RWPE1 (cell line): ENCODE measurements at regions not wholly inside any gene's neighbourhood (a gene's known extent, or its start where the extent isn't known, plus 50 kb on each side); places are given as distances from the start of the nearest gene placed in this dataset.
A peak's percentile ranks its signal among the peaks of the same experiment; 100 is the strongest.
"Not testable (repeated sequence)": the region's sequence is repeated elsewhere in the genome, so short reads cannot be mapped to it uniquely, and the experiment has no call there.

Experiments
- CTCF ChIA-PET: fragments of 350-600 bp; sonication (Branson Sonifier 250); formaldehyde crosslinking; extraction: SDS; loops from one replicate; lab custom pipeline; 2021; lab: Yijun Ruan, JAX
- POLR2A ChIA-PET: fragments of 400-600 bp; formaldehyde crosslinking; extraction: SDS; loops from one replicate; lab custom pipeline; 2020; ENCODE audit warnings: antibody characterized with exemption; ENCODE audit not compliant: low non-redundant PET; lab: Yijun Ruan, JAX
- DNase-seq: peaks from one replicate; pipeline ENCODE4 v3.0.0; 2012; ENCODE audit warnings: low spot score
- H3K27ac ChIP-seq: fragments of 450-650 bp; 2 replicates; pipeline ENCODE4 v1.5.1; 2017
- TF ChIP-seq, protein P1 (sequence below): fragments of 450-650 bp; conservative IDR thresholded peaks from 2 replicates; pipeline ENCODE4 v1.5.1; 2017; ENCODE audit warnings: low read depth, mild to moderate bottlenecking

DNA sequence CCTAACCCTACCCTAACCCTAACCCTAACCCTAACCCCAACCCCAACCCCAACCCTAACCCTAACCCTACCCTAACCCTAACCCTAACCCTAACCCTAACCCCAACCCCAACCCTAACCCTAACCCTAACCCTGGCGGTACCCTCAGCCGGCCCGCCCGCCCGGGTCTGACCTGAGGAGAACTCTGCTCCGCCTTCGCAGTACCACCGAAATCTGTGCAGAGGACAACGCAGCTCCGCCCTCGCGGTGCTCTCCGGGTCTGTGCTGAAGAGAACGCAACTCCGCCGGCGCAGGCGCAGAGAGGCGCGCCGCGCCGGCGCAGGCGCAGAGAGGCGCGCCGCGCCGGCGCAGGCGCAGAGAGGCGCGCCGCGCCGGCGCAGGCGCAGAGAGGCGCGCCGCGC is 56.1 kb upstream of the IQSEC3 start:
- POLR2A ChIA-PET, DNase-seq, H3K27ac ChIP-seq, CTCF ChIA-PET: not testable (repeated sequence)

DNA sequence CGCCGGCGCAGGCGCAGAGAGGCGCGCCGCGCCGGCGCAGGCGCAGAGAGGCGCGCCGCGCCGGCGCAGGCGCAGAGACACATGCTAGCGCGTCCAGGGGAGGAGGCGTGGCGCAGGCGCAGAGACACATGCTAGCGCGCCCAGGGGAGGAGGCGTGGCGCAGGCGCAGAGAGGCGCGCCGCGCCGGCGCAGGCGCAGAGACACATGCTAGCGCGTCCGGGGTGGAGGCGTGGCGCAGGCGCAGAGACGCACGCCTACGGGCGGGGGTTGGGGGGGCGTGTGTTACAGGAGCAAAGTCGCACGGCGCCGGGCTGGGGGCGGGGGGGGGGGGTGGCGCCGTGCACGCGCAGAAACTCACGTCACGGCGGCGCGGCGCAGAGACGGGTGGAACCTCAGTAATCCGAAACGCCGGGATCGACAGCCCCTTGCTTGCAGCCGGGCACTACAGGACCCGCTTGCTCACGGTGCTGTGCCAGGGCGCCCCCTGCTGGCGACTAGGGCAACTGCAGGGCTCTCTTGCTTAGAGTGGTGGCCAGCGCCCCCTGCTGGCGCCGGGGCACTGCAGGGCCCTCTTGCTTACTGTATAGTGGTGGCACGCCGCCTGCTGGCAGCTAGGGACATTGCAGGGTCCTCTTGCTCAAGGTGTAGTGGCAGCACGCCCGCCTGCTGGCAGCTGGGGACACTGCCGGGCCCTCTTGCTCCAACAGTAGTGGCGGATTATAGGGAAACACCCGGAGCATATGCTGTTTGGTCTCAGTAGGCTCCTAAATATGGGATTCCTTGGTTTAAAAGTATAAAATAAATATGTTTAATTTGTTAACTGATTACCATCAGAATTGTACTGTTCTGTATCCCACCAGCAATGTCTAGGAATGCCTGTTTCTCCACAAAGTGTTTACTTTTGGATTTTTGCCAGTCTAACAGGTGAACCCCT is 55.4 kb upstream of the IQSEC3 start:
- H3K27ac ChIP-seq, CTCF ChIA-PET, DNase-seq, POLR2A ChIA-PET: not testable (repeated sequence)
- TF ChIP-seq, protein P1, sequence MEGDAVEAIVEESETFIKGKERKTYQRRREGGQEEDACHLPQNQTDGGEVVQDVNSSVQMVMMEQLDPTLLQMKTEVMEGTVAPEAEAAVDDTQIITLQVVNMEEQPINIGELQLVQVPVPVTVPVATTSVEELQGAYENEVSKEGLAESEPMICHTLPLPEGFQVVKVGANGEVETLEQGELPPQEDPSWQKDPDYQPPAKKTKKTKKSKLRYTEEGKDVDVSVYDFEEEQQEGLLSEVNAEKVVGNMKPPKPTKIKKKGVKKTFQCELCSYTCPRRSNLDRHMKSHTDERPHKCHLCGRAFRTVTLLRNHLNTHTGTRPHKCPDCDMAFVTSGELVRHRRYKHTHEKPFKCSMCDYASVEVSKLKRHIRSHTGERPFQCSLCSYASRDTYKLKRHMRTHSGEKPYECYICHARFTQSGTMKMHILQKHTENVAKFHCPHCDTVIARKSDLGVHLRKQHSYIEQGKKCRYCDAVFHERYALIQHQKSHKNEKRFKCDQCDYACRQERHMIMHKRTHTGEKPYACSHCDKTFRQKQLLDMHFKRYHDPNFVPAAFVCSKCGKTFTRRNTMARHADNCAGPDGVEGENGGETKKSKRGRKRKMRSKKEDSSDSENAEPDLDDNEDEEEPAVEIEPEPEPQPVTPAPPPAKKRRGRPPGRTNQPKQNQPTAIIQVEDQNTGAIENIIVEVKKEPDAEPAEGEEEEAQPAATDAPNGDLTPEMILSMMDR: 0 out of 2 replicates have a peak, but pooled peaks have one; percentile 23

DNA sequence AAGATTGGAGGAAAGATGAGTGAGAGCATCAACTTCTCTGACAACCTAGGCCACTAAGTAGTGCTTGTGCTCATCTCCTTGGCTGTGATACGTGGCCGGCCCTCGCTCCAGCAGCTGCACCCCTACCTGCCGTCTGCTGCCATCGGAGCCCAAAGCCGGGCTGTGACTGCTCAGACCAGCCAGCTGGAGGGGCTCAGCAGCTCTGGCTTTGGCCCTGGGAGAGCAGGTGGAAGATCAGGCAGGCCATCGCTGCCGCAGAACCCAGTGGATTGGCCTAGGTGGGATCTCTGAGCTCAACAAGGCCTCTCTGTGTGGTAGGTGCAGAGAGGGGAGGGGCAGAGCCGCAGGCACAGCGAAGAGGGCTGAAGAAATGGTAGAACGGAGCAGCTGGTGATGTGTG is 54.3 kb upstream of the IQSEC3 start:
- DNase-seq, CTCF ChIA-PET, POLR2A ChIA-PET, H3K27ac ChIP-seq: not testable (repeated sequence)

DNA sequence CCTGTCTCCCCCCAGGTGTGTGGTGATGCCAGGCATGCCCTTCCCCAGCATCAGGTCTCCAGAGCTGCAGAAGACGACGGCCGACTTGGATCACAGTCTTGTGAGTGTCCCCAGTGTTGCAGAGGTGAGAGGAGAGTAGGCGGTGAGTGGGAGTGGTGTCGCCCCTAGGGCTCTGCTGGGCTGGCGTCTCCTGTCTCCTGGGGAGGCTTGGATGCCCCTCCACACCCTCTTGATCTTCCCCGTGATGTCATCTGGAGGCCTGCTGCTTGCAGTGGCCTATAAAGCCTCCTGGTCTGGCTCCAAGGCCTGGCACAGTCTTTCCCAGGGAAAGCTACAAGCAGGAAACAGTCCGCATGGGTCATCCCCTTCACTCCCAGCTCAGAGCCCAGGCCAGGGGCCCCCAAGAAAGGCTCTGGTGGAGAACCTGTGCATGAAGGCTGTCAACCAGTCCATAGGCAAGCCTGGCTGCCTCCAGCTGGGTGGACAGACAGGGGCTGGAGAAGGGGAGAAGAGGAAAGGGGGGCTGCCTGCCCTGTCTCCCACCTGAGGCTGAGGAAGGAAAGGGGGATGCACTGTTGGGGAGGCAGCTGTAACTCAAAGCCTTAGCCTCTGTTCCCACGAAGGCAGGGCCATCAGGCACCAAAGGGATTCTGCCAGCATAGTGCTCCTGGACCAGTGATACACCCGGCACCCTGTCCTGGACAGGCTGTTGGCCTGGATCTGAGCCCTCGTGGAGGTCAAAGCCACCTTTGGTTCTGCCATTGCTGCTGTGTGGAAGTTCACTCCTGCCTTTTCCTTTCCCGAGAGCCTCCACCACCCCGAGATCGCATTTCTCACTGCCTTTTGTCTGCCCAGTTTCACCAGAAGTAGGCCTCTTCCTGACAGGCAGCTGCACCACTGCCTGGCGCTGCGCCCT is 53.6 kb upstream of the IQSEC3 start:
- CTCF ChIA-PET, POLR2A ChIA-PET, DNase-seq: not testable (repeated sequence)
- H3K27ac ChIP-seq: peak overlapping the region; percentile 46

DNA sequence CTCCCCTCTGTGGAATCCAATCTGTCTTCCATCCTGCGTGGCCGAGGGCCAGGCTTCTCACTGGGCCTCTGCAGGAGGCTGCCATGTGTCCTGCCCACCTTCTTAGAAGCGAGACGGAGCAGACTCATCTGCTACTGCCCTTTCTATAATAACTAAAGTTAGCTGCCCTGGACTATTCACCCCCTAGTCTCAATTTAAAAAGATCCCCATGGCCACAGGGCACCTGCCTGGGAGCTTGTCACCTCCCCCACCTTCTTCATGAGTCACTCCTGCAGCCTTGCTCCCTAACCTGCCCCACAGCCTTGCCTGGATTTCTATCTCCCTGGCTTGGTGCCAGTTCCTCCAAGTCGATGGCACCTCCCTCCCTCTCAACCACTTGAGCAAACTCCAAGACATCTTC is 52.7 kb upstream of the IQSEC3 start:
- DNase-seq, POLR2A ChIA-PET, CTCF ChIA-PET: not testable (repeated sequence)
- peak overlapping the region; percentile 46 for H3K27ac ChIP-seq

DNA sequence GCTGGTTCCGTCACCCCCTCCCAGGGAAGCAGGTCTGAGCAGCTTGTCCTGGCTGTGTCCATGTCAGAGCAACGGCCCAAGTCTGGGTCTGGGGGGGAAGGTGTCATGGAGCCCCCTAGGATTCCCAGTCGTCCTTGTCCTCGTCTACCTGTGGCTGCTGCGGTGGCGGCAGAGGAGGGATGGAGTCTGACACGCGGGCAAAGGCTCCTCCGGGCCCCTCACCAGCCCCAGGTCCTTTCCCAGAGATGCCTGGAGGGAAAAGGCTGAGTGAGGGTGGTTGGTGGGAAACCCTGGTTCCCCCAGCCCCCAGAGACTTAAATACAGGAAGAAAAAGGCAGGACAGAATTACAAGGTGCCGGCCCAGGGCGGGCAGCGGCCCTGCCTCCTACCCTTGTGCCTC is 51.9 kb upstream of the IQSEC3 start:
- CTCF ChIA-PET, DNase-seq, POLR2A ChIA-PET, H3K27ac ChIP-seq: not testable (repeated sequence)

DNA sequence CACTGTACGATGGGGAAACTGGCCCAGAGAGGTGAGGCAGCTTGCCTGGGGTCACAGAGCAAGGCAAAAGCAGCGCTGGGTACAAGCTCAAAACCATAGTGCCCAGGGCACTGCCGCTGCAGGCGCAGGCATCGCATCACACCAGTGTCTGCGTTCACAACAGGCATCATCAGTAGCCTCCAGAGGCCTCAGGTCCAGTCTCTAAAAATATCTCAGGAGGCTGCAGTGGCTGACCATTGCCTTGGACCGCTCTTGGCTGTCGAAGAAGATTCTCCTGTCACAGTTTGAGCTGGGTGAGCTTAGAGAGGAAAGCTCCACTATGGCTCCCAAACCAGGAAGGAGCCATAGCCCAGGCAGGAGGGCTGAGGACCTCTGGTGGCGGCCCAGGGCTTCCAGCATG is 51.2 kb upstream of the IQSEC3 start:
- DNase-seq, H3K27ac ChIP-seq, CTCF ChIA-PET, POLR2A ChIA-PET: not testable (repeated sequence)

DNA sequence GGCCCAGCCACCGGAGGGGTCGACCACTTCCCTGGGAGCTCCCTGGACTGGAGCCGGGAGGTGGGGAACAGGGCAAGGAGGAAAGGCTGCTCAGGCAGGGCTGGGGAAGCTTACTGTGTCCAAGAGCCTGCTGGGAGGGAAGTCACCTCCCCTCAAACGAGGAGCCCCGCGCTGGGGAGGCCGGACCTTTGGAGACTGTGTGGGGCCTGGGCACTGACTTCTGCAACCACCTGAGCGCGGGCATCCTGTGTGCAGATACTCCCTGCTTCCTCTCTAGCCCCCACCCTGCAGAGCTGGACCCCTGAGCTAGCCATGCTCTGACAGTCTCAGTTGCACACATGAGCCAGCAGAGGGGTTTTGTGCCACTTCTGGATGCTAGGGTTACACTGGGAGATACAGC is 50.5 kb upstream of the IQSEC3 start:
- DNase-seq, POLR2A ChIA-PET, CTCF ChIA-PET, H3K27ac ChIP-seq: not testable (repeated sequence)

DNA sequence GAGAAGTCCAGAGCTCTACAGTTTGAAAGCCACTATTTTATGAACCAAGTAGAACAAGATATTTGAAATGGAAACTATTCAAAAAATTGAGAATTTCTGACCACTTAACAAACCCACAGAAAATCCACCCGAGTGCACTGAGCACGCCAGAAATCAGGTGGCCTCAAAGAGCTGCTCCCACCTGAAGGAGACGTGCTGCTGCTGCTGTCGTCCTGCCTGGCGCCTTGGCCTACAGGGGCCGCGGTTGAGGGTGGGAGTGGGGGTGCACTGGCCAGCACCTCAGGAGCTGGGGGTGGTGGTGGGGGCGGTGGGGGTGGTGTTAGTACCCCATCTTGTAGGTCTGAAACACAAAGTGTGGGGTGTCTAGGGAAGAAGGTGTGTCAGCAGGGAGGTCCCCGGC is 50.0 kb upstream of the IQSEC3 start:
- DNase-seq, CTCF ChIA-PET, POLR2A ChIA-PET, H3K27ac ChIP-seq: not testable (repeated sequence)
